ENCODE measurements at regions not wholly inside any gene's neighbourhood (a gene's known extent, or its start where the extent isn't known, plus 50 kb on each side); places are given as distances from the start of the nearest gene placed in this dataset.

DNA sequence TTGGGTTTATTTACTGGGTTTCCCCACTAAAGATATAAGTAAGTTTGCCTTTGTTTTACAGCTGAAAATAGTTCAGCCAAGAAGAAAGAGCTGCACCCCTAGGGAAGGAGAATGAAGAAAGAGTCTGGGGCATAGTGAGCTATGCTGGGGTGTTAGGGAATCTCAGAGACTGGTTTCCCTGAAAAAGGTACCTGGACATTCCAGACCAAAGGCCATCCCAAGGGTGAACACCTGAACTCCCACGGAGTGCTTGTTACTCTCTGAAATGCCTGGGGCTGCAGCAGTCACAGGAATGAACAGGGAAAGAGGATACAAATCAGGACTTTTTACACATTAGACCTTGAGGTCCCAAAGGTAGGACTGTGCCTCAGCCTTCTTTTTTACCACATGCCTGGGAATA lies 337.6 kb upstream of the SLC10A2 start:
- TF ChIP-seq, protein P1, sequence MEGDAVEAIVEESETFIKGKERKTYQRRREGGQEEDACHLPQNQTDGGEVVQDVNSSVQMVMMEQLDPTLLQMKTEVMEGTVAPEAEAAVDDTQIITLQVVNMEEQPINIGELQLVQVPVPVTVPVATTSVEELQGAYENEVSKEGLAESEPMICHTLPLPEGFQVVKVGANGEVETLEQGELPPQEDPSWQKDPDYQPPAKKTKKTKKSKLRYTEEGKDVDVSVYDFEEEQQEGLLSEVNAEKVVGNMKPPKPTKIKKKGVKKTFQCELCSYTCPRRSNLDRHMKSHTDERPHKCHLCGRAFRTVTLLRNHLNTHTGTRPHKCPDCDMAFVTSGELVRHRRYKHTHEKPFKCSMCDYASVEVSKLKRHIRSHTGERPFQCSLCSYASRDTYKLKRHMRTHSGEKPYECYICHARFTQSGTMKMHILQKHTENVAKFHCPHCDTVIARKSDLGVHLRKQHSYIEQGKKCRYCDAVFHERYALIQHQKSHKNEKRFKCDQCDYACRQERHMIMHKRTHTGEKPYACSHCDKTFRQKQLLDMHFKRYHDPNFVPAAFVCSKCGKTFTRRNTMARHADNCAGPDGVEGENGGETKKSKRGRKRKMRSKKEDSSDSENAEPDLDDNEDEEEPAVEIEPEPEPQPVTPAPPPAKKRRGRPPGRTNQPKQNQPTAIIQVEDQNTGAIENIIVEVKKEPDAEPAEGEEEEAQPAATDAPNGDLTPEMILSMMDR (conservative IDR thresholded peaks at IDR 0.05 in 1 of 2, IDR thresholded peaks at IDR 0.05 in 1 of 2; ENCODE audit: low read depth in 1 of 2, low read length in 2 of 2) = no peak
- TF ChIP-seq EZH2 (IDR thresholded peaks at IDR 0.05; ENCODE audit: low read length, missing control alignments) = no peak
